ENCODE measurements at regions not wholly inside any gene's neighbourhood (a gene's known extent, or its start where the extent isn't known, plus 50 kb on each side); places are given as distances from the start of the nearest gene placed in this dataset.

DNA sequence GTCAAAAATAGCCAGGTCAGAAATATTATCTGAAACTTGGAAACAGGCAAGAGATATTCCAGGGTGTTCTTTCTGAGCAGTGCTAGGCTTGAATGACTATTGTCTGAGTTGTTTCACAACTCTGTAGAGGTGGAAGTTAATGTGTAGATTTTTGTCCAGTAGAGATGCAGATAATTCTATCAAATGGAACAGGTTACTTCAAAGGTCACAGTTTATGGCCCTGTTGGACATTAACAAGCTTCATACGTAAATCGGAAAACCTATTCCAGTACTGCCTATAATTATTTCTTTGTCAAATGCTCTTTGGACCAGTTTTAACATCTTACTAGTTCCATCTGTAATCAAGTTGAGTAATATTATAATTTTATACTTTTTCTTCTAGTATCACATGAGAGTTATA is 1639.4 kb upstream of the TENM3 start:
- no peaks in the 10 kb centered on the region for H3K27me3 ChIP-seq (ENCODE audit: insufficient read depth, insufficient read length)
- no peak for TF ChIP-seq ZNF274 (IDR thresholded peaks at IDR 0.05; ENCODE audit: low read depth, low read length)
- no peak for TF ChIP-seq YY1 (IDR thresholded peaks at IDR 0.05; ENCODE audit: insufficient read depth, insufficient read length)
- TF ChIP-seq SUZ12 (IDR thresholded peaks at IDR 0.05; ENCODE audit: extremely low read depth, insufficient read depth, insufficient read length) = no peak
- no peaks in the 10 kb centered on the region for H3K4me1 ChIP-seq (ENCODE audit: insufficient read depth, insufficient read length)
- no peak for DNase-seq (ENCODE audit: low read depth, low spot score)
- no peaks in the 10 kb centered on the region for H3K9me3 ChIP-seq (ENCODE audit: insufficient read depth, low read length)
- H3K4me3 ChIP-seq (ENCODE audit: insufficient read length, low read depth) = no peak overlapping the region
- no peaks in the 10 kb centered on the region for H3K36me3 ChIP-seq (ENCODE audit: insufficient read depth, insufficient read length, low read length)
- no peak overlapping the region for H3K9ac ChIP-seq (ENCODE audit: insufficient read length, low read depth)

- no peaks in the 10 kb centered on the region for H3K9me3 ChIP-seq (ENCODE audit: insufficient read depth, low read length)
- H3K27me3 ChIP-seq (ENCODE audit: insufficient read depth, insufficient read length) = no peaks in the 10 kb centered on the region
- H3K9ac ChIP-seq (ENCODE audit: insufficient read length, low read depth) = no peak overlapping the region
- TF ChIP-seq SUZ12 (IDR thresholded peaks at IDR 0.05; ENCODE audit: extremely low read depth, insufficient read depth, insufficient read length) (no peak), ZNF274 (IDR thresholded peaks at IDR 0.05; ENCODE audit: low read depth, low read length) (no peak), YY1 (IDR thresholded peaks at IDR 0.05; ENCODE audit: insufficient read depth, insufficient read length) (no peak)
- H3K36me3 ChIP-seq (ENCODE audit: insufficient read depth, insufficient read length, low read length) = no peaks in the 10 kb centered on the region
- H3K4me1 ChIP-seq (ENCODE audit: insufficient read depth, insufficient read length) = no peaks in the 10 kb centered on the region
- H3K4me3 ChIP-seq (ENCODE audit: insufficient read length, low read depth) = no peak overlapping the region
- DNase-seq (ENCODE audit: low read depth, low spot score) = no peak
Measured at GRCh38 chr4:180610324-180610723, 1632.9 kb upstream of the TENM3 start.

DNA sequence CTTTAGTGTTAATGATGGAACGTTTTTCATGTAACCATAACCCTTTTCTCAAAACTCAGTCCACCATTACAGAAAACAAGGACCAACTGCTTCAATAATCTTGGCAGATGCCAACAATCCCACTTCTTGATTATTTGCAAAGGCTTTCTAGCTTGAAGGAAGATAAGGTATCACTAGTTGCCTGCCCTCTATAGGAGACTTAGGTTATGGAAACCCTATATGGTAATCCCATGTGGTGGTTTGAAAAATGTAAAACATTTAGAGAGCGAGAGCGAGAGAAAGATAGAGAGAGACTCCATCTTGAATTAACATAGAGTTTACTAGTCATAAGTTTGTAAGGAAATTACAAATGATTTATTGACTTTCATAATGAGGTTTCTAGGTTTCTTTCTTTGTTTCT is 1627.5 kb upstream of the TENM3 start:
- DNase-seq (ENCODE audit: low read depth, low spot score) = no peak

DNA sequence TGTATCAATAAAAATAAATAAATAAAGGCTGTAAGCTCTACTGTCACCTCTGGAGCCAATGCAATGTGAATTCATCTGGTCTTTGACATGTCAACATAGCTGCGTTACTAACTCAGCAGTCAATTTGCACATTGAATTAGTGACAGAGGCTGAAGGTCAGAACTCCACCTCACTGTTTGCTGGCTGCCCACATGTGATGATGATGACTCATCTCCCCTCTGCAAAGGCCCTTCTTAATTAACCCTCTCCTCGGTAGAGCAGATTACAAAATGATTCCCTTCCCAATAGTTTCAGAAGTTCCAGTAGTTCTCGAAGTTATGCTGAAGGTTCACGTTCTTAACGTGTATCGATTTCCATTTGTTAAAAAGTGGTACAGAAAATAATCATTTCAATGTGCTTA is 1626.0 kb upstream of the TENM3 start:
- TF ChIP-seq ZNF274 (IDR thresholded peaks at IDR 0.05; ENCODE audit: low read depth, low read length) (no peak), SUZ12 (IDR thresholded peaks at IDR 0.05; ENCODE audit: extremely low read depth, insufficient read depth, insufficient read length) (no peak), YY1 (IDR thresholded peaks at IDR 0.05; ENCODE audit: insufficient read depth, insufficient read length) (no peak)
- Histone ChIP-seq H3K9ac (ENCODE audit: insufficient read length, low read depth) (no peak overlapping the region), H3K4me1 (ENCODE audit: insufficient read depth, insufficient read length) (no peaks in the 10 kb centered on the region), H3K9me3 (ENCODE audit: insufficient read depth, low read length) (no peaks in the 10 kb centered on the region), H3K4me3 (ENCODE audit: insufficient read length, low read depth) (no peak overlapping the region), H3K36me3 (ENCODE audit: insufficient read depth, insufficient read length, low read length) (no peaks in the 10 kb centered on the region), H3K27me3 (ENCODE audit: insufficient read depth, insufficient read length) (no peaks in the 10 kb centered on the region)
- no peak for DNase-seq (ENCODE audit: low read depth, low spot score)

More for the DNA sequence above, 1627.5 kb upstream of the TENM3 start:
- no peaks in the 10 kb centered on the region for H3K27me3 ChIP-seq (ENCODE audit: insufficient read depth, insufficient read length)
- H3K9ac ChIP-seq (ENCODE audit: insufficient read length, low read depth) = no peak overlapping the region
- no peak for TF ChIP-seq ZNF274 (IDR thresholded peaks at IDR 0.05; ENCODE audit: low read depth, low read length)
- TF ChIP-seq YY1 (IDR thresholded peaks at IDR 0.05; ENCODE audit: insufficient read depth, insufficient read length) = no peak
- TF ChIP-seq SUZ12 (IDR thresholded peaks at IDR 0.05; ENCODE audit: extremely low read depth, insufficient read depth, insufficient read length) = no peak
- no peak overlapping the region for H3K4me3 ChIP-seq (ENCODE audit: insufficient read length, low read depth)
- H3K9me3 ChIP-seq (ENCODE audit: insufficient read depth, low read length) = no peaks in the 10 kb centered on the region
- H3K36me3 ChIP-seq (ENCODE audit: insufficient read depth, insufficient read length, low read length) = no peaks in the 10 kb centered on the region
- no peaks in the 10 kb centered on the region for H3K4me1 ChIP-seq (ENCODE audit: insufficient read depth, insufficient read length)

- no peaks in the 10 kb centered on the region for H3K9me3 ChIP-seq (ENCODE audit: insufficient read depth, low read length)
- no peak for TF ChIP-seq SUZ12 (IDR thresholded peaks at IDR 0.05; ENCODE audit: extremely low read depth, insufficient read depth, insufficient read length)
- no peak for TF ChIP-seq ZNF274 (IDR thresholded peaks at IDR 0.05; ENCODE audit: low read depth, low read length)
- TF ChIP-seq YY1 (IDR thresholded peaks at IDR 0.05; ENCODE audit: insufficient read depth, insufficient read length) = no peak
- no peaks in the 10 kb centered on the region for H3K36me3 ChIP-seq (ENCODE audit: insufficient read depth, insufficient read length, low read length)
- H3K9ac ChIP-seq (ENCODE audit: insufficient read length, low read depth) = no peak overlapping the region
- no peaks in the 10 kb centered on the region for H3K4me1 ChIP-seq (ENCODE audit: insufficient read depth, insufficient read length)
- no peak overlapping the region for H3K4me3 ChIP-seq (ENCODE audit: insufficient read length, low read depth)
- H3K27me3 ChIP-seq (ENCODE audit: insufficient read depth, insufficient read length) = no peaks in the 10 kb centered on the region
- no peak for DNase-seq (ENCODE audit: low read depth, low spot score)
Measured at GRCh38 chr4:180618396-180618795, 1624.8 kb upstream of the TENM3 start.

DNA sequence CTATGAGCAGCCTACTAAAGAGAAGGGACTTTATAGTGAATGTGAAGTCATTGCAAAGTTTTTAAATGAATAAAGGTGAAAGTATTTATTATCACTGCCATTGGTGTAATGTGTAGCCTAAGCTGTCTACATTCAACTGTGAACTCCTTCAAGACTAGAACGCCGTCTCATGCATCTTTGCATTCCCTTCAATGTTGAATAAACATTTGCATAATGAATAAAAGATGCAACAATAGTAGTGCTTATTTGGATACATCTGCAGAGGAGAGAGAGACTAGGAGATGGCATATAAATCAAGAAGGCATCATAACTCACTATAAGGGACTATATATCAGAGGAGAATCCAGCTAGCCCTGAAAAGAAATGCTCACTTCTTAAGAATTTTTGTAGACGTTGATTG is 1623.8 kb upstream of the TENM3 start:
- TF ChIP-seq YY1 (IDR thresholded peaks at IDR 0.05; ENCODE audit: insufficient read depth, insufficient read length) (no peak), ZNF274 (IDR thresholded peaks at IDR 0.05; ENCODE audit: low read depth, low read length) (no peak), SUZ12 (IDR thresholded peaks at IDR 0.05; ENCODE audit: extremely low read depth, insufficient read depth, insufficient read length) (no peak)
- Histone ChIP-seq H3K9ac (ENCODE audit: insufficient read length, low read depth) (no peak overlapping the region), H3K9me3 (ENCODE audit: insufficient read depth, low read length) (no peaks in the 10 kb centered on the region), H3K4me3 (ENCODE audit: insufficient read length, low read depth) (no peak overlapping the region), H3K4me1 (ENCODE audit: insufficient read depth, insufficient read length) (no peaks in the 10 kb centered on the region), H3K27me3 (ENCODE audit: insufficient read depth, insufficient read length) (no peaks in the 10 kb centered on the region), H3K36me3 (ENCODE audit: insufficient read depth, insufficient read length, low read length) (no peaks in the 10 kb centered on the region)
- no peak for DNase-seq (ENCODE audit: low read depth, low spot score)

DNA sequence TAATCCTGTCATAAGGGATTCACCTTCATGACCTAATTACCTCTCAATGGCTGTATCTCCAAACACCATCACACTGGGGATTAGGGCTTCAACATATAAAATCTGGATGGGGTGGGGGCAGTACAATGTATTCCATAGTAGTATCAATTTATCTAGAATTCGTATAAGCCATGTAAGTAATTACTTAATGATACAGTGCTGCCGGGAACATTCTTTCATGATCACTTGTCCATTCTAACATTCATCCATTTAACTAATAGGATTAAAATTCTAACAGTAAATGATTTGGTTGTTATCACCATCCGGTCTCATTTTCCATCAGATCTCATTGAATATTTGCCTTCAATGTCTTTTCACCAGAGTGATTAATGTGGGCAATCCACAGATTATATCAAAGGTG is 1620.9 kb upstream of the TENM3 start:
- Histone ChIP-seq H3K9ac (ENCODE audit: insufficient read length, low read depth) (no peak overlapping the region), H3K27me3 (ENCODE audit: insufficient read depth, insufficient read length) (no peaks in the 10 kb centered on the region), H3K36me3 (ENCODE audit: insufficient read depth, insufficient read length, low read length) (no peaks in the 10 kb centered on the region), H3K4me3 (ENCODE audit: insufficient read length, low read depth) (no peak overlapping the region), H3K9me3 (ENCODE audit: insufficient read depth, low read length) (no peaks in the 10 kb centered on the region), H3K4me1 (ENCODE audit: insufficient read depth, insufficient read length) (no peaks in the 10 kb centered on the region)
- no peak for DNase-seq (ENCODE audit: low read depth, low spot score)
- TF ChIP-seq YY1 (IDR thresholded peaks at IDR 0.05; ENCODE audit: insufficient read depth, insufficient read length) = no peak
- TF ChIP-seq ZNF274 (IDR thresholded peaks at IDR 0.05; ENCODE audit: low read depth, low read length) = no peak
- TF ChIP-seq SUZ12 (IDR thresholded peaks at IDR 0.05; ENCODE audit: extremely low read depth, insufficient read depth, insufficient read length) = no peak

GRCh38 chr4:180625653-180626052 is 1617.5 kb upstream of the TENM3 start:
- Histone ChIP-seq H3K27me3 (ENCODE audit: insufficient read depth, insufficient read length) (no peaks in the 10 kb centered on the region), H3K9me3 (ENCODE audit: insufficient read depth, low read length) (no peaks in the 10 kb centered on the region), H3K9ac (ENCODE audit: insufficient read length, low read depth) (no peak overlapping the region), H3K4me1 (ENCODE audit: insufficient read depth, insufficient read length) (no peaks in the 10 kb centered on the region), H3K36me3 (ENCODE audit: insufficient read depth, insufficient read length, low read length) (no peaks in the 10 kb centered on the region), H3K4me3 (ENCODE audit: insufficient read length, low read depth) (no peak overlapping the region)
- no peak for TF ChIP-seq SUZ12 (IDR thresholded peaks at IDR 0.05; ENCODE audit: extremely low read depth, insufficient read depth, insufficient read length)
- no peak for TF ChIP-seq ZNF274 (IDR thresholded peaks at IDR 0.05; ENCODE audit: low read depth, low read length)
- no peak for TF ChIP-seq YY1 (IDR thresholded peaks at IDR 0.05; ENCODE audit: insufficient read depth, insufficient read length)
- DNase-seq (ENCODE audit: low read depth, low spot score) = no peak

Data from NT2/D1 (cell line).